8988T (cell line): ENCODE measurements at regions not wholly inside any gene's neighbourhood (a gene's known extent, or its start where the extent isn't known, plus 50 kb on each side); places are given as distances from the start of the nearest gene placed in this dataset.

Experiments
- DNase-seq: peaks from one replicate; pipeline ENCODE4 v3.0.0; 2011

- no peak for DNase-seq
Measured at GRCh38 chr11:15705891-15706290, 591.2 kb downstream of the INSC start.

DNA sequence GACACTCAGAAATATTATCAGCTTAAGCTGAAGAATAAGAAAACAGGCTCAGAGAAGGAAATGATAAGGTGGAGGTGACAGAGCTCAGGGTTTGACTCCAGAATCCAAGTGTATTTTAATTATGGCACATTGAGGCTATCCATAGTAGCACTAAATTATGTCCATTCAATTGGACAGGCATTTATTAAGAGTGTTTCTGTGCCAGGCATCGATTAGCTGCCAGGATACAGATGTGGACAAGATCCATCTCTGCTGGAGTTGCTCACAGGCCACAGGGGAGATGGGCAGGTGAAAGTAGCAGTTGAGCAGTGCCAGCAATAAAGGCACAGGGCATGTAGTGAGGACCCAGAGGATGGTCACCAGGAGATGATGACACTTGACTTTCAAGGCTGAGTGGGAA, 592.5 kb downstream of the INSC start:
- no peak for DNase-seq

- DNase-seq = no peak
Measured at GRCh38 chr11:15707971-15708370, 593.2 kb downstream of the INSC start.

DNA sequence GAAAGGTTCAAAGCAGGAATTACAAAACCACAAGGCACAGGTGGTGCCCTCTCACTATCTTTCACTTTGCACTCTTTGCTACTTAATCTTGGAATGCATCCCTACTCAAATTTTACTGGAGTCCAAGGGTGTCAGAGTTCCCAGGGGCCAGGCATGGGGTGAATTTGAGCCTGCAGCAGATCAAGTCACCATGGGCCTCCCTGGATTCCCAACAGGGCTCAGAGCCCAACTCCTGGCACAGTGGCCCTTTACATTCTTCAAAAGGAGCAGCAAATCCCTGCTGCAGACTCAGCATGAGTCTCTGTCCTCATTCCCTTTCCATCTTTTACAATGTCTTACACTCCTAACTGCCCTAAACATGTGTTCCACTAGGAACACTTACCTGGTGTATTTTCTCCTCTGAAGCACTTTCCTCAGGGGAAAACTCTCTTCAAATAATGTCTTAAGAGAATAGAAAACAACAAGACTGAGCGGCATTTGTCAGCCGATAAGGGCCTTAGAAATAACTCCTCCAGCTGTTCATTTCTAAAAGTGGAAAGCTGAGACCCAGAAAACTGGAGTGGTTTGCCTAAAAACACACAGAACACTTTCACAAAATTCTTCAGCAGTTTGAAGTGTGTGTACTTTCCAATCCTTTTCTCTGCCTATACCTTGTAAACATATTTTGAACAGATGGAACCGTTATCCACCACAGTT, 596.0 kb downstream of the INSC start:
- no peak for DNase-seq

DNA sequence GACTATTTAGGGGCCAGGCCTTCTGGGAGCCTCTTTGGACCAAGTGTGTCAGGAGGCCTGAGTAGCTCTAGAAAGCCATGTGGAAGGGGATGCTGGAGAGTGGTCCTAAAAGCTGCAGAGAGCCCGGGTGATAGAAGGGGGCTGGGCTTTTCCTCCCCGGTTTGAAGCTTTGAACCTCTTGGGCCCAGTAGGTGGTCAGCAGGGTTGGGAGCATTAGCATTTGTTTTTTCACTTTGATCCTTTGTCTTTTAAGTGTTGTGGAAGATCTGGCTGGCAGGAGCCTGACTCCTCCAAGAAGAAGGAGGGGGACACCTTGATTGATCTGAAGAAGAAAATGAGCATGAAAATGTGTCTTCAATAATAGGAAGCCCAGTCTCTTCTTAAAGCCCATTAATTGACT, 596.6 kb downstream of the INSC start:
- DNase-seq = no peak

DNA sequence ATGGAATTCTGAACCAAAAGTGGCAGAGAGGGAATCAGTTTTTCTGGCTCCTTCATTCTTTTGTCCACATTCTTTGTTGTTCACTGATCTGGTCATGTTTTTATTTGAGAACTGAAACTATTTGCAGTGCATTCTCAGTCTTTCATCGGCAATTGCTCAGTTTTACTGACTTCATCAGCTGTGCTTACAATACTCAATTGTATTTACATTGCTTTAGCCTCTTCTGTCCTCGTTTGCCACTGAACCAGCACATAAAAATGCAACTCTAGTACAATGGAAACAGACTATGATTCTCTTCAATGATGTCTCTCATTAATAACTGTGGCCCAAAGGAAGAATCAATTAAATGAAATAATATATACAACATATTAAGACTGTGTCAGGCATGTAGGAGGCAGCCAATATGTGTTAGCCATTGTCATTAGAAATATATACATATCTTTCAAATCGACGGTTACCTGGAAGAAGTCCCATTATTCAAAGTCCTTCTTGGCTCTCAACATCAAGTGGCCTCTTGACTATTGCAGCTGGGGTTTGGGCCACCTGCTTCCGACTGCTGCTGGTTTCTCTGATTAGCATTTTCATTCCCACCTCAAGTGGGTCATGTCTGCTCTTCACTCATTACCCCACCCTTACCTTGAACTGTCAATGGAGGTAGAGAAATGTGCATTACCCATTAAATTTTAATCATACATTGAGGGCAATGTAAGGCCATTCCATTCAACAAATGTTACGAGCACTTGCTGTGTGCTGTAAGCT, 600.1 kb downstream of the INSC start:
- no peak for DNase-seq

- no peak for DNase-seq
Measured at GRCh38 chr11:15716550-15716949, 601.8 kb downstream of the INSC start.

DNA sequence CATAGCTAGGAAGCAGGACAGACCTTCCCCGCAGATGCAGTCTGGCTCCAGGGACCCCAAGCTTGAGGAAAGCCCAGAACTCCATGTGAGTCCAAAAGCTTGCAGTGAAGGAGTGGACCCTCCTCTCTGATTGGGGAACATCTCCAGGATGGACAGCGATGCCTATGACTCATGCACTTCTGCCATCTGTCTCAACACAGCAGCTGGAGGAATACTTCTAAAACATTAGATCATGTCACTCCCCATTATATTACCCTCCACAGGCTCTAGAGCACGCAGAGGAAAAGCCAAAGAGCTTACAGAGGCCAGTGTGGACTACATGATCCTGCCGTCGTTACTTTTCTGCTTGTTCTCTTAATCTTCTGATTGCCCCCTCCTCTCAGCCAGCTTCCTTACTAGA, 605.7 kb downstream of the INSC start:
- no peak for DNase-seq

- DNase-seq = no peak
Measured at GRCh38 chr11:15723966-15724365, 609.2 kb downstream of the INSC start.

GRCh38 chr11:15724601-15725000, 609.9 kb downstream of the INSC start:
- no peak for DNase-seq

DNA sequence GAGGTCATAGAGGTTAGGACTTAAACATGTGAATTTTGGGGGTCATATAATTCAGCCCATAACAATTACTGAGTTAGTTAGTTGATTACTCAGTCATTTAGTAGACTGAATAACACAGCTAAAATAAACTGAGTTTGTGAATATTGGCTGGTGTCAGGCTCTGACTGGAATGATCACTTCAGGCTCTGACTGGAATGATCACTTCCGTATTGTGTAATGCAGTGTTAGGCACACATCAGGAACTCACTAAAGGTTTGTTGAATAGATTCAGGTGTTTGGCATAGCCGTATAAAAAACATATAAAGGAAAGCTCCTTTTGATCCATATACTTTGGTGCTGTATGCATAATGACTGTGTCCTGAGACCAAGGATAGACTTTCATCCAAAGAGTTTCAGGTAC, 610.5 kb downstream of the INSC start:
- DNase-seq = no peak

- no peak for DNase-seq
Measured at GRCh38 chr11:15726221-15726746, 611.6 kb downstream of the INSC start.

DNA sequence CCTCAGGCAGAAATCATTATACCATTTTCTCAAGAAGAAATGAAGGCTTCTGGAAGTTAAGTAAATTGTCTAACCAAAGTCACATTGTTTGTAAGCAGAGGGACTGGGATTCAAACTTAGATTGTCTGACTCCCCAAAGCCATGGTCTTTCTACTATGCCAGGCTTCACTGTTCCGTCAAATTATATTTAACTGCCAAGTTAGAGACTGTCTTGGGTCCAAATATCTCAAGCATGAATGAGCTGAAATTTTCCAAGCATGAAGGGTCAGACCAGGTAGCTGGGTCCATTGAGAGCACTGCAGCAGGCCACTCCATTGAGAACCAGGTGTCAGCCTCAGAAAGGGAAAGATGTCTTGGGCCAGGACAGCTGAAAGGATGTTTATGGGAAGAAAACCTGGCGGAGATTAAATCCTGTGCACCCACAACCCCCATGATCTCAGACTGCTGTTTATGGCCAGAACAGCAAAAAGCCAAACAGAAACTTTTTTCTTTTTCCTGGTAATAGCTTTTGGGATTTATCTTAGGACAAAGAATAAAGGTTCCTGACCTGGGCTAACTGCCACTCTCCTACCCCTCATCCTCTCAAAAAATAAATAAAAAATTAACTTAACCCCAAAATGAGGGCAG, 612.3 kb downstream of the INSC start:
- DNase-seq = no peak

DNA sequence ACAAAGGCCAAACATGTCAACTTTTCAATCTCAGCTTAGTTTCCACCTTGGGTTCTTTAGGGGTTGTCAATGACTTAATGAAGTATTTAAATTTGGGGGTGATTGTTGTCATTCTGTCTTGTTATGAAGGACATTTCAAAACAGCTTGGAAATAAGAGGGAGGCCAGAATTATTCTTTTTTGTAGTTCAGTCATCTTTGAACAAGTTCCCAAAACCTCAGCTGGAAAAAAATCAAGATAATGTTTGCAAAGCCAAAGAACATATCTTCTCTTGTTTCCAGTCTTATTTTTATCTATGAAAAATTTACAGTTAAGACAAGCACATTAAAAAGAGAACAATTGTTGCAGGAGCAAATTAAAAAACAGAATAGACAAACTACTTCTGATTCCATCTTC, 612.8 kb downstream of the INSC start:
- DNase-seq = no peak

DNA sequence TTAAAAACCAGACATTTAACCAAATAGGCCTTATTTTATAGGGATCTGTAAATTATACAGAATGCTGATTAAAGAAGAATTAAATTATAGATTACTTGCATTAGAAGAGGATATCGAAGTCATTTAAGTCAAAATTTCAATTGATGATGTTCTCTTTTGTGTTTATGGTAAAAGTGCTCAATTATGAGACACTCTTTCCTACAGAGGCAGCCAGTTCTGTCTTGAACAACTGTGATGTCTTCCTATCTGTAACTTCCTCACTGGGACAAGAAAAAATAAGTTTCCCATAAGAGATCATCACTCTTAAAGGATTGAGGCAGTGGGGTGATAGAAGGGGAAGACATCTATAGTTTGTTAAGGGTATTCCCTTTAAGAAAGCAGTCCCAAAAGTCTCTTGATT, 613.5 kb downstream of the INSC start:
- no peak for DNase-seq

DNA sequence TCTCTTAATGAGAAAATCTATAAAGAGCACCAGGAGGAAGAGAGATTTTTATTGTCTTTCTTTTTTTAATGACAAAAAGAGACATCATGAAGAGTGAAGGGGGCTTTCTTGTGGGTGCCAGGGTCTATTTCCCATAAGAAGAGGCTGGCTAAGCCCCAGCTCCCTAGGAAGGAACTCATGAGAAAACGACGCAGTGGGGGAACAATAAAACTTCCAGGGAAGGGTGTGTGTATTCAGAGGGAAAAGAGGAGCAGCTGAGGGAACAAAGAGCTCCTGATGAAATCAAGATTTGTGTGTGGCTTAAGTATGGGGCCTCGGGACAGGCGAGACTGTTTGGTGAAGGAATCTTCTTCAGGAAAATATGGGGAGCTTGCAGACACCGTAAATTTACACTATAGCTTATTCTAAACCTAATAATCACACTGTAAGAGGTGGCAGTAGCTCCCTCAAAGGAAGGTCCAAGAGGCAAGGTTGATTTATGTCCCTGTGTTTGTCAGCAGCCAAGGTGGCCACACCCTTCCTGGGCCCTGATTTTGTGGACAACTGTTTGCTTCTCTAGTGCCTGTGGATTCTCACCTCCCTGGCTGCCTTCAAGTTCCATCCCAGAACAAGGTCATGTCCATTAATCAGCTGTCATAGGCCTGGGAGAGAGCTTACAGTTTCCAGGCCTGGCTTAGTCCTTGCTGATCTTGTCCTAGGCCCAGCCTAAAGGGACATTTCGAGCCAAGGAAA, 615.7 kb downstream of the INSC start:
- no peak for DNase-seq

- no peak for DNase-seq
Measured at GRCh38 chr11:15730995-15731385, 616.3 kb downstream of the INSC start.

GRCh38 chr11:15735706-15736105, 620.6 kb downstream of the SOX6 start:
- no peak for DNase-seq

DNA sequence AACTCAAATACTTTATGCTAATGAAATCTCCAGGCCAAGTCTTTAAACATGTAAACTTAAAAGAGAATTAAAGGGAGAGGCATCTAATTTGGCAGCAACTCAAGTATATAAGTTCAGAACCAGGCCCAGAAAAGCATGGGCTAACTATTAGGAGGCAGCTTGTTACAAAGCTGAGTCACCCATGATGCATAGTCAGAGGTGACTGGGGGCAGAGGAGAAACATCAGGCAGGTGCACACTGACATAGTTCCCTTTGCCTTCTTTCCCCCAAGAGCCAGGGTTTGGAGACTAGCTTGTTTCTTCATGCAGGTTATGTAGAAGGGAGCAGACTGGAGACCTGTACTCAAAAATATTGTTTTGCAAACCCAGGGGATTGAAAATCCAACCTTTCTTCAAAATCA, 619.0 kb downstream of the SOX6 start:
- no peak for DNase-seq

- DNase-seq = no peak
Measured at GRCh38 chr11:15738931-15739330, 617.4 kb downstream of the SOX6 start.

- no peak for DNase-seq
Measured at GRCh38 chr11:15742626-15743519, 613.5 kb downstream of the SOX6 start.

GRCh38 chr11:15744693-15745092, 611.7 kb downstream of the SOX6 start:
- DNase-seq = no peak
